LNCAP (cell line): ENCODE measurements at regions not wholly inside any gene's neighbourhood (a gene's known extent, or its start where the extent isn't known, plus 50 kb on each side); places are given as distances from the start of the nearest gene placed in this dataset.

Source experiments
- CTCF ChIP-seq: fragments of 450-650 bp; IDR thresholded peaks from 2 replicates; pipeline ENCODE4 v1.5.1; 2017; ENCODE audit warnings: mild to moderate bottlenecking

GRCh38 chr4:13905543-13905942 is 278.0 kb upstream of the BOD1L1 start:
- no peak for TF ChIP-seq CTCF

- TF ChIP-seq CTCF: no peak
Observed at GRCh38 chr4:13906727-13907126, 279.2 kb upstream of the BOD1L1 start.

- TF ChIP-seq CTCF: no peak
Observed at GRCh38 chr4:13907255-13907751, 279.8 kb upstream of the BOD1L1 start.

GRCh38 chr4:13908455-13908854 is 280.9 kb upstream of the BOD1L1 start:
- no peak for TF ChIP-seq CTCF

- no peak for TF ChIP-seq CTCF
Observed at GRCh38 chr4:13910556-13910955, 283.0 kb upstream of the BOD1L1 start.

GRCh38 chr4:13911256-13911655 is 283.7 kb upstream of the BOD1L1 start:
- no peak for TF ChIP-seq CTCF

GRCh38 chr4:13912436-13912925 is 285.0 kb upstream of the BOD1L1 start:
- no peak for TF ChIP-seq CTCF

GRCh38 chr4:13912966-13913365 is 285.4 kb upstream of the BOD1L1 start:
- TF ChIP-seq CTCF: no peak
